AG09309 (cell line): ENCODE measurements at regions not wholly inside any gene's neighbourhood (a gene's known extent, or its start where the extent isn't known, plus 50 kb on each side); places are given as distances from the start of the nearest gene placed in this dataset.

Source experiments
- DNase-seq: peaks from one replicate; pipeline ENCODE4 v3.0.0-alpha.2; 2010; ENCODE audit warnings: low read depth
- H3K4me3 ChIP-seq: 2 replicates; pipeline ENCODE4 v1.5.1; 2011; ENCODE audit warnings: mild to moderate bottlenecking, low read depth, low read length, moderate library complexity; ENCODE audit not compliant: control insufficient read depth
- TF ChIP-seq, protein P1 (sequence below): IDR thresholded peaks from 2 replicates; pipeline ENCODE4 v1.5.1; 2011; ENCODE audit warnings: mild to moderate bottlenecking, low read depth, low read length, inconsistent platforms; ENCODE audit not compliant: insufficient read depth, control insufficient read depth; ENCODE audit errors: missing control alignments

DNA sequence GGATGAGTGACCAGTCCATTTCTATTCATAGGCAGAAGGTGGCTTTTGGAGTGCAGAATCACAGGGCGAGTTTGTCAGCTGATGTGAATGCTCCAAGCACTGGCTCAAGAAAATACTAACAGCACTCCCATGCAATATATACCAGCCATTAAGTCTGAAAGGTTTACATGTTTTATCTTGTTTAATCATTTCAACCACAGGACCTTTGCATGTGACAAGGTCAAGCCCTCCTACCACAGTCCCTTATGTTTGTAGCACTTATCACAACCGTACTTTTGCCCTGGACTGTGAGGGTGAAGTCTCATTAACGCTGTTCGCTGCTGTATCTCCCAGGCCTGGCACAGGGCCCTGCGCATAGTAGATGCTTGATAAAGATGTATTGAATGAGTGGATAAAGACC, 99.3 kb upstream of the PMEPA1 start:
- TF ChIP-seq, protein P1, sequence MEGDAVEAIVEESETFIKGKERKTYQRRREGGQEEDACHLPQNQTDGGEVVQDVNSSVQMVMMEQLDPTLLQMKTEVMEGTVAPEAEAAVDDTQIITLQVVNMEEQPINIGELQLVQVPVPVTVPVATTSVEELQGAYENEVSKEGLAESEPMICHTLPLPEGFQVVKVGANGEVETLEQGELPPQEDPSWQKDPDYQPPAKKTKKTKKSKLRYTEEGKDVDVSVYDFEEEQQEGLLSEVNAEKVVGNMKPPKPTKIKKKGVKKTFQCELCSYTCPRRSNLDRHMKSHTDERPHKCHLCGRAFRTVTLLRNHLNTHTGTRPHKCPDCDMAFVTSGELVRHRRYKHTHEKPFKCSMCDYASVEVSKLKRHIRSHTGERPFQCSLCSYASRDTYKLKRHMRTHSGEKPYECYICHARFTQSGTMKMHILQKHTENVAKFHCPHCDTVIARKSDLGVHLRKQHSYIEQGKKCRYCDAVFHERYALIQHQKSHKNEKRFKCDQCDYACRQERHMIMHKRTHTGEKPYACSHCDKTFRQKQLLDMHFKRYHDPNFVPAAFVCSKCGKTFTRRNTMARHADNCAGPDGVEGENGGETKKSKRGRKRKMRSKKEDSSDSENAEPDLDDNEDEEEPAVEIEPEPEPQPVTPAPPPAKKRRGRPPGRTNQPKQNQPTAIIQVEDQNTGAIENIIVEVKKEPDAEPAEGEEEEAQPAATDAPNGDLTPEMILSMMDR: no peak
- no peak for DNase-seq
- H3K4me3 ChIP-seq: no peak overlapping the region

DNA sequence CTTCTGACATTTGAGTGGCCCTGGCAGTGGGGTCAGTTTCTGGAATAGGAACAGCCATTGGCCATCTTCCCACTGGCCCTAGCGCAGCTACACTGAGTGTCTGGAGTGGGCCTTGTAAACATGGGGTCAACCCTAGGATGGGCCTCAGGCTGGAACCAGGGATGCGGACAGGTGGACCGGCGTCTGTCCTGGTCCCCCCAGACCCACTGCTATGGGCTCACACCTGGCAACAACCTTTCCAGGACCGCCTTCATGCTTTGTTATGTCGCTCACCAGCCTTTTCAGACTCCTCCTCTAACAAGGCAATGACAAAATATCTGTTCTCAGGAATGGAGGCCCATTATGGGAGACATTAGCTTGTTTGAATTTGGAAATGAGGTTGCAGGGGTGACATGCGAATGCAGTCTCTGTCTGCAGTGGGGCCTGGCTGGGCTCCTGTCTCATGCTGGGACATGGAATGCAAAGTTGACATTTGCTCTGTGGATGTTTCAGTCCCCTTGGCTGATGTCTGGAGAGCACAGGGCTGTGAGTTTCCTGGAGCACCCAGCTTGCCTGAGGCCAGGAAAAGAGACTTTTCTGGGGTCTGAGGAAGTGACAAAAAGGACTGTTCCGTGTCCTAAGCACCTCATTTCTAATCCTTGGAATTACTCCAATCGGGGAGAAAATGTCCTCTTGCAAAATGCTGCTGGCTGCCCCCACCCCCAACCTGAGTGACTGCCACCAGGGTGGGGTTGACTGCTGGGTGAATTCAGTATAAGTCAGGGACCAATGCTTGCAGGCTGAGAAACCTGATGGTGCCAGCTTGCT, 98.7 kb upstream of the PMEPA1 start:
- TF ChIP-seq, protein P1: no peak
- no peak overlapping the region for H3K4me3 ChIP-seq
- DNase-seq: no peak

DNA sequence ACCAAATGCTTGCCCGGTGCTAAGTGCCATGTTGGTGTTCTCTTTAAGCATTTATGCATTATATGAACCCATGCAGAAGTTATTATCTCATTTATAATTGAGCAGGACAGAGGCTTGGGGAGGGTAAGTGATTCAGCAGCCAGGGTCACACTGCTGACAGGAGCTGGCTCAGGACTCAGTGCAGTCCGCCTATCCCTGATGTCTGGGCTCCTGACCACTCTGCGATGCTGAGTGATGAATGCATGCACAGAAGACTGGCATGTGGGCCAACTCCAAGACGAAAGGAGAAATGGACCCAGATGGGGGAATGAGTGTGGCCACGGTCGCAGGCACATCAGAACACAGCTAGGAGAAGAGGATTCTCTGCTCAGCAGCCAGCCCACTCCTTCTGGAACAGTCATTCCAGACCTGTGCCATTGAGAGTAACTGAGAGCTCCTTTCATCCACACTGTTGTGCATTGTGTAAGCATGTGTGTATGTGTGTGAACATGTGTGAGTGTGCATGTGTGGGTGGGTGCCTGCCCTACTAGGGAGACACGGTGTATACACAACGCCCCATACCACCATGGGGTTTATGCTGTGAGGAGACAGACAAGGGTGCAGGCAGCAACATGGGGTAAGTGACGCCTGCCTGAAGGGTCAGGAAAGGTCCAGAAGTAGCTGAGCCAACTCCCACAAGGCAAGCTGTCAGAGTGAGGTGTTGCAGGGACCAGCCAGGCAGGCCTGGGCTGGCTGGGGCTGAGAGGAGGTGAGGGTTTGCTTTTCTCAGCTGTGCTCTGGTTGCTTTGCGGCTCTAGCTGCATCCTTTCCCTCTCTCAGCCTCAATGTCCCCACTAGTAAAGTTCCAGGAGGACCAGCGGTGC, 97.8 kb upstream of the PMEPA1 start:
- no peak overlapping the region for H3K4me3 ChIP-seq
- no peak for DNase-seq
- TF ChIP-seq, protein P1: no peak

DNA sequence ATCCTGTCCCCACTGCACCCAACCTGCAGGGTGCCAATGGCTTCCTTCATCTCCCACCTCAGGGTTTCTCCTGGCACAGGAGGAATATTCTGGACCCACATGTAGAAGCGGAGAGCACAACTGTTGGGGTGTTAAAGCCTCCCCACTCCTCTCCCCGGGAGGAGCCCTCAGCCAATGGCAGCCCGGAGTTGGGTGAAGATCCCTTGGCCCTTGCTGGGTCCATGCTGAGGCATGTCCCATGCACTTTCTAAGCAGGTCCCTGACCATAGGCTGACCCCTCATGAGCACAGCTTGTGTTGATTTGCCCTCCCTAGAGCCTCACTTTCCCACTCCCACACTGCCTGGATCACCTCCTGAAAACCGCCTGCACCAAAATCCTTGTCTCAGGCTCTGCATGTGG, 97.2 kb upstream of the PMEPA1 start:
- no peak overlapping the region for H3K4me3 ChIP-seq
- DNase-seq: no peak
- TF ChIP-seq, protein P1: no peak

DNA sequence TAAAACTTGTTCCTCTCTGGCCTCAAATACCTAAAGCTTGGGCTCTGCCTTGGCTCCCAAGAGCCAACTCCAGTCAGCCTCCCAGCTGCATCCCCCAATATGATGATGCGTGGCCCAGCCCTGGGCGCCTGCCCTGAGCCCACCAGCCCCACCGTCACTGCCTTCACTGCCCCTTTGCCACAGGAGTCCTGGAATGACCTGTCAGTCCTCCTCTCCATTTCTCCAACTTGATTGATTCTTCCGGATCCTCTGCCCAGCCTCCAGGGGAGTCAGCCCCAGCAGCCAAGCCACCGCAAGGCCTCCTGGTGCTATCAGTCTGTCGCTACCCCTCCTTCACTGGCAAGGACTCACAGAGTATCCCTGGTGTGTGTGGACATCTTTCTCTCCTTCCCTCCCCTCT, 96.7 kb upstream of the PMEPA1 start:
- DNase-seq: no peak
- TF ChIP-seq, protein P1: no peak
- H3K4me3 ChIP-seq: no peak overlapping the region

DNA sequence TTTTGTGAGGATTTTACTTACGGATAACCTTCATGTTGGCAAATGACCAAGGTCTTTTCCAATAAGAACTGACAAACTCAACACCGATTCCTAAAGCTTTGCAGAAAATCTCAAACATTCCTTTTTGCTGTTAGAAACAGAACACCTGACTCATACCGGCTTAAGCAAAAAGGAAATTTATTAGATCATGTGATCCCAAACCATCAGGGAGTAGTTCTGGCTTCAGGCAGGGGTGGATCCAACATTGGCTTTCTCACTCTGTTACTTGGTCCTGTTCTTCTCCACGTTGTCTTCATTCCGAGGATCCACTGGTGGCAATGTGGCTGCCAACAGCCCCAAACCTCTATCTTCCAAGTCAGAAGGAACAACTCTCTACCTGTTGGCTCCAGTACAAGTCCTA, 95.9 kb upstream of the PMEPA1 start:
- H3K4me3 ChIP-seq: no peak overlapping the region
- DNase-seq: no peak
- TF ChIP-seq, protein P1: no peak
